ENCODE measurements at regions not wholly inside any gene's neighbourhood (a gene's known extent, or its start where the extent isn't known, plus 50 kb on each side); places are given as distances from the start of the nearest gene placed in this dataset.

DNA sequence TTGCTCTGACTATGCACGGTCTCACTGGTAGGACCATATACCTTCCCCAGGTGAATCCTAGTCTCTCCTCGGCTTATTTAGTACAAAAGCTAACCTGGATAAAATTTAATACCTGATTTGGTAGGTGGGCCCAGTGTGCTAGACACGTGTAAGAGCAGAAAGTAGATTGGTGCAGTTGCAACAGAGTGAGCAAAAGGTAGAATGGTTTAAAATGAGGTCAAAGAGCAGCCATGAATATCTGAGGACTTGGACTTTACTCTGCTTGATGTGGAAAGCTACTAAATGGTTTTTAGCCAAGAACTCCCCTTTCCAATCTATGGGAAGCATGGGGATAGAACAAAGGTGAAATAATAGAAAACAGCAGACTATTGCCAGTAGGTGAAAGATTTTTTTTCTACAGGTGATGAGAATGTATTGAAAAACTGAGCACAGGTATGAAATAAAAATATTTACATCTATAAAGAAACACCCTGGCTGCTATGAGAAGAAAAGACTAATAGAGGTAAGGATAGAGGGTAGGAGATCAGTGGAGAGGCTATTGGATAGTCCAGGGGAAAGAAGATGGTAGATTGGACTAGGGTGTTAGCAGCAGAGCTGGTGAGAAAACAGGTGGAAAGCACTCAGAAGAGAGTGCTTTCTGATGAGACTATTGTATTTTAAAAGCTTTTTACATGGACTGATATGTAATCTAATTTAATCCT lies 61.3 kb upstream of the BCL9 start:
- H3K4me3 ChIP-seq (ENCODE audit: low read depth, low read length) = no peak overlapping the region
- TF ChIP-seq, protein P1, sequence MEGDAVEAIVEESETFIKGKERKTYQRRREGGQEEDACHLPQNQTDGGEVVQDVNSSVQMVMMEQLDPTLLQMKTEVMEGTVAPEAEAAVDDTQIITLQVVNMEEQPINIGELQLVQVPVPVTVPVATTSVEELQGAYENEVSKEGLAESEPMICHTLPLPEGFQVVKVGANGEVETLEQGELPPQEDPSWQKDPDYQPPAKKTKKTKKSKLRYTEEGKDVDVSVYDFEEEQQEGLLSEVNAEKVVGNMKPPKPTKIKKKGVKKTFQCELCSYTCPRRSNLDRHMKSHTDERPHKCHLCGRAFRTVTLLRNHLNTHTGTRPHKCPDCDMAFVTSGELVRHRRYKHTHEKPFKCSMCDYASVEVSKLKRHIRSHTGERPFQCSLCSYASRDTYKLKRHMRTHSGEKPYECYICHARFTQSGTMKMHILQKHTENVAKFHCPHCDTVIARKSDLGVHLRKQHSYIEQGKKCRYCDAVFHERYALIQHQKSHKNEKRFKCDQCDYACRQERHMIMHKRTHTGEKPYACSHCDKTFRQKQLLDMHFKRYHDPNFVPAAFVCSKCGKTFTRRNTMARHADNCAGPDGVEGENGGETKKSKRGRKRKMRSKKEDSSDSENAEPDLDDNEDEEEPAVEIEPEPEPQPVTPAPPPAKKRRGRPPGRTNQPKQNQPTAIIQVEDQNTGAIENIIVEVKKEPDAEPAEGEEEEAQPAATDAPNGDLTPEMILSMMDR (IDR thresholded peaks at IDR 0.05; ENCODE audit: borderline replicate concordance, insufficient read depth, low read depth, low read length) = no peak

DNA sequence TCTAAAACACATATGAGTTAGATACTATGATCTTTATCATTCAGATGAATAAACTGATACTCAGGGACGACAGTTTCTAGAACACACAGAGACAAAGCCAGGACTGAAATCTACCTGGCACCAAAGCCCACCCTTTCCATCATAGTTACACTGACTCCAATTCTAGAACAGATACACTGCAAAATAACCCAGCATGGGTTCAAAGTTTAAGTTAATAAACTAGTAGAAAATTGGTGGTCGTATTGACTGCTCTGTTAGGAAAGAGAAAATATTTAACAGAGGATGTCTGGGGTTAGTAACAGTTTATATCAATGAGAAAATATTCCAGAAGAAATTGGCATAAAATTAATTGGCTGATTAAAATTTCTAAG lies 60.8 kb upstream of the BCL9 start:
- H3K4me3 ChIP-seq (ENCODE audit: low read depth, low read length) = no peak overlapping the region
- TF ChIP-seq, protein P1 (IDR thresholded peaks at IDR 0.05; ENCODE audit: borderline replicate concordance, insufficient read depth, low read depth, low read length) = no peak

GRCh38 chr1:147486876-147487656 lies 54.2 kb upstream of the BCL9 start:
- TF ChIP-seq, protein P1 (IDR thresholded peaks at IDR 0.05; ENCODE audit: borderline replicate concordance, insufficient read depth, low read depth, low read length) = no peak
- H3K4me3 ChIP-seq (ENCODE audit: low read depth, low read length) = no peak overlapping the region

DNA sequence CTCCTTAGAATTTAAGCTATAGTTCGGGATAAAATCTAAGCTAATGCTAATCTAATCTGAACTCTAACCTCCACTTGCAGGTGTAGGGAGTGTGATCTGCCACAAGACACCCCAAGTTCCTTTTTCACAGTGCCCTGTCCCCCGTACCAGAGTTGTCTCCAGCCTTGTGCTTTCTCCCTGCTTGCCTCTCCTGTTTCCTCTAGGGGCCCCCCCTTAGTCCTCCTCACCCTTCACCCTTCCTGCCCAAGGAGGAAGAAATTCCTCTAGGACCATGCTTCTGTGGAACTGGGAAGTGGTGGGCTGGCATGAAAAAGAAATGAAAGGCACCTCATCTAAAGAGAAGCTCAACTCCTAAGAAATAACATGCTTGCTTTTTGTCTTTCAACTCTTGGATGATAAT lies 50.2 kb upstream of the BCL9 start:
- TF ChIP-seq, protein P1 (IDR thresholded peaks at IDR 0.05; ENCODE audit: borderline replicate concordance, insufficient read depth, low read depth, low read length) = no peak
- no peak overlapping the region for H3K4me3 ChIP-seq (ENCODE audit: low read depth, low read length)
